ENCODE measurements at regions not wholly inside any gene's neighbourhood (a gene's known extent, or its start where the extent isn't known, plus 50 kb on each side); places are given as distances from the start of the nearest gene placed in this dataset.

DNA sequence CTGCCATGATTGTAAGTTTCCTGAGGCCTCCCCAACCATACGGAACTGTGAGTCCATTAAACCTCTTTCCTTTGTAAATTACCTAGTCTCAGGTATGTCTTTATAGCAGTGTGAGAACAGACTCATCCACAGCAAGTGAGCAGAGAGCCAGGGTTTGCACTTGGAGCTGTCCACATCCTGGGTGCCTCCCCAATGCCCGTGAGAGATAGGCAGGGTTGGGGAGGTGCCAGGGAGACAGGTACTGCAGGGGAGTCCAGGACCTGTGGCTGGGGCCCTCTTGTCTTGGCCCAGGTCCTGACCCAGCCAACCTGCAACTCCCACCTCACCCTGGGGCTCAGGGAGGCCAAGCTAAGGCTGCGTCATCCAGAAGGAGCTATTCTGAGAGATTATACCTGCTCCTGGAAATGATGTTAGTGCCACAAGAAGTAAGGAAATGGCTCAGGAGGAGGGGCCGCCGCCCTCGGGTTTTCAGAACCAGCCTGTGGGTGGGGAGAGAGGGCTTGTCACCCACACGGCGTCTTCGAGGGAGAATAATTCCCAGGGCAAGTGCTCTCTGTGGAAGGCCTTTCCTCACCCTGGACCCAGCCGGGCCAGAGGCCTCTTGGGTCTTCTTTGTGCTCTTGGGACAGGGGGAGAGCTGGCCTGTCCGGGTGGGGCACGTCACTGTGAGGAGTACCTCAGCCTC, 66.5 kb downstream of the ADRA2C start:
- Histone ChIP-seq H3K4me1 (peaks cover 5% of the 10 kb centered on the region in 2 donors), H3K4me3 (replicated peaks in 1 of 3) (no peak overlapping the region), H3K27ac (no peak overlapping the region), H3K36me3 (no peaks in the 10 kb centered on the region), H3K27me3 (no peaks in the 10 kb centered on the region), H3K9me3 (no peaks in the 10 kb centered on the region)
- no peak for TF ChIP-seq CTCF (IDR thresholded peaks at IDR 0.05)
- TF ChIP-seq POLR2A (IDR thresholded peaks at IDR 0.05), result no peak
- no peak for DNase-seq
- intact Hi-C loops (cut with DNase I), result no loop called here
- 75 to 83% methylated on average over 10 to 11 of the region's 12 CpGs for WGBS, 2 donors

GRCh38 chr4:3833326-3833989, 67.3 kb downstream of the ADRA2C start:
- H3K27ac ChIP-seq, result no peak overlapping the region
- no peaks in the 10 kb centered on the region for H3K9me3 ChIP-seq
- TF ChIP-seq POLR2A (IDR thresholded peaks at IDR 0.05), result no peak
- TF ChIP-seq CTCF (IDR thresholded peaks at IDR 0.05), result no peak
- no peaks in the 10 kb centered on the region for H3K36me3 ChIP-seq
- intact Hi-C loops (cut with DNase I), result no loop called here
- H3K4me1 ChIP-seq, result no peaks in the 10 kb centered on the region
- no peak for DNase-seq
- no peak overlapping the region for H3K4me3 ChIP-seq (replicated peaks in 1 of 3)
- H3K27me3 ChIP-seq, result no peaks in the 10 kb centered on the region
- WGBS, 2 donors, result 89 to 92% methylated on average over 13 to 16 of the region's 18 CpGs

DNA sequence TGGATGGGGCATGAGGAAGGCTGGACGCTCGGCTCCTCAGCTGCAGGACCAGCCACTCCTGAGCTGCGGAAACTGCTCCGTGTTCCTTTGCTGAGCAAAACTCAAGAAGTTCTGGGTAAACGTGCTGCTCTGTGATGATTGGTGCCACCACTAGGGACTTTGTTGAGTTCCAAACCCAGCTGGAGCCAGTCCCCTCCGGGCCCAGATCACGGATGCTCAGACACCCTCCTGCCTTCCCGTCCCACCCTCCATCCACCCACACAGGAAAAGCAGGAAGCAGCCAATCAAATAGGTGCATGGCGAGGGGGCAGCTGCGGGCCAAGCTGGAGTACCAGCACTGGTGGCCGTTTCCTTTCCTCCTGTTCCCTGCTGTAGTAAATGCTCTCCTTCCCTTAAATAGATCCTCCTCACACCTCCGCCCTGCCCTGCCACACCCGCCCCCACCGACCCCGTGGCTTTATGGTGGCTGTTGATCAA, 68.0 kb downstream of the ADRA2C start:
- no peaks in the 10 kb centered on the region for H3K4me1 ChIP-seq
- no peak for DNase-seq
- no peak overlapping the region for H3K4me3 ChIP-seq (replicated peaks in 1 of 3)
- H3K36me3 ChIP-seq, result no peaks in the 10 kb centered on the region
- no peaks in the 10 kb centered on the region for H3K9me3 ChIP-seq
- intact Hi-C loops (cut with DNase I), result no loop called here
- H3K27ac ChIP-seq, result no peak overlapping the region
- WGBS, 2 donors, result 36 to 39% methylated on average over 12 to 13 of the region's 15 CpGs
- H3K27me3 ChIP-seq, result no peaks in the 10 kb centered on the region
- TF ChIP-seq CTCF (IDR thresholded peaks at IDR 0.05), result no peak
- TF ChIP-seq POLR2A (IDR thresholded peaks at IDR 0.05), result no peak

DNA sequence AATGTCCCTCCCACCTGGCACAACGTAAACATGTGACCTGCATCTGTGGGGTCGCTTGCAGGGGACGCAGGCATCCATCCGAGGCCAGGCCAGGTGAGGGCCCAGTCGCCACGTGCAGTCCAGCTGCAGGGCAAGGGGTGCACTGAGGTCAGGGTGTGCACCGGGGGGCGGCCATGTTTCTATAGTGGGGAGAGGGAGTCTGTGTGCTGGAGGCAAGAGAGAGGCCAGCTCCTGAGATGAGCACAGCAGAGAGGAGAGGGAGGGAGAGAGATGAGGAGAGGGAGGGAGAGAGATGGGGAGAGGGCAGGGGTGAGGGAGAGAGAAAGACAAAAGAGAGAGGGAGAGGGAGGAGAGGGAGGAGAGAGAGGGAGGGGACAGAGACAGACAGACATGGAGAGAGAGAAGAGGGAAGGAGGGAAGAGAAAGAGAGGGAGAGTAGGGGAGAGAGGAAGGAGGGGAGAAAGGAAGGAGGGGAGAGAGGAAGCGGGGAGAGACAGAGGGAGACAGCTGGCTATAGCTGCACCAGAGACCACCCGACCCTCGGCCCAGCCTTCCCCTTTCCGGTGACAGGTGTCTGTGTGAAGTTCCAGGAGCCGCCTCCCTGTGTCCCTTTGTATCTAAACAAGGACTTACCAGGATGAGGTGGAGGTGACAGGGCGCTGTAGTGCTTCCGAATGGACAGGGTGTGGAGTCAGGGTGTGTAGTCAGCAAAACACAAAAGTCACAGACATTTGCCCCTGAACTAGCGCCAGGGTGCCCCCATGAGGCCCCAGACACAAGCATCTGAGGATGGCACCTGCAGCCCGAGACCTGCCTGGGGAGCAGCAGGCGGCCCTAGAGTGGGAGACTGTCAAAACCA, 68.7 kb downstream of the ADRA2C start:
- H3K9me3 ChIP-seq, result no peaks in the 10 kb centered on the region
- H3K4me3 ChIP-seq (replicated peaks in 1 of 3), result no peak overlapping the region
- H3K27me3 ChIP-seq, result no peaks in the 10 kb centered on the region
- no peaks in the 10 kb centered on the region for H3K4me1 ChIP-seq
- 59 to 60% methylated on average over 18 of the region's 18 CpGs for WGBS, 2 donors
- no peak overlapping the region for H3K27ac ChIP-seq
- no peaks in the 10 kb centered on the region for H3K36me3 ChIP-seq
- intact Hi-C loops (cut with DNase I), result no loop called here
- no peak for DNase-seq
- TF ChIP-seq CTCF (IDR thresholded peaks at IDR 0.05) (no peak), POLR2A (IDR thresholded peaks at IDR 0.05) (no peak)

Measured in thyroid gland (tissue), 4 donors.